Neutrophil (primary cell): ENCODE measurements at regions not wholly inside any gene's neighbourhood (a gene's known extent, or its start where the extent isn't known, plus 50 kb on each side); places are given as distances from the start of the nearest gene placed in this dataset.
"Not testable (repeated sequence)": the region's sequence is repeated elsewhere in the genome, so short reads cannot be mapped to it uniquely, and the experiment has no call there.

Experiments
- H3K27ac ChIP-seq: fragments of 200-600 bp; sonication (generic); 2 replicates; pipeline ENCODE4 v1.5.1; 2016; ENCODE audit warnings: mild to moderate bottlenecking, moderate library complexity
- H3K27me3 ChIP-seq: fragments of 200-600 bp; sonication (generic); 2 replicates; pipeline ENCODE4 v1.6.0; 2016; ENCODE audit warnings: mild to moderate bottlenecking
- H3K36me3 ChIP-seq: fragments of 200-600 bp; sonication (generic); 2 replicates; pipeline ENCODE4 v1.5.1; 2017
- H3K4me1 ChIP-seq, 2 experiments: fragments of 200-600 bp in 1 of 2; sonication (generic) in 1 of 2; 1 replicate in 1 of 2; 2 replicates in 1 of 2; pipeline versions ENCODE4 v1.5.1 to v1.6.1; 2013 to 2016; ENCODE audit warnings: low read depth in 1 of 2, low read length in 1 of 2, mild to moderate bottlenecking in 1 of 2, moderate library complexity in 1 of 2; ENCODE audit not compliant: control insufficient read depth in 1 of 2, insufficient read depth in 1 of 2
- H3K4me3 ChIP-seq, 2 experiments: fragments of 200-600 bp in 1 of 2; sonication (generic) in 1 of 2; 1 replicate in 1 of 2; 2 replicates in 1 of 2; pipeline ENCODE4 v1.5.1; 2013 to 2016; ENCODE audit warnings: low read depth in 1 of 2, low read length in 1 of 2, mild to moderate bottlenecking in 1 of 2, moderate library complexity in 1 of 2
- H3K9me3 ChIP-seq: fragments of 200-600 bp; sonication (generic); 2 replicates; pipeline ENCODE4 v1.5.1; 2016
- TF ChIP-seq, protein P1 (sequence below): fragments of 200-600 bp; sonication (generic); IDR thresholded peaks from 2 replicates; pipeline ENCODE4 v1.5.1; 2016; ENCODE audit warnings: antibody characterized with exemption

GRCh38 chr2:58336416-58336815, 95.3 kb upstream of the FANCL start:
- H3K36me3 ChIP-seq, result no peaks in the 10 kb centered on the region
- no peak overlapping the region for H3K27ac ChIP-seq
- TF ChIP-seq, protein P1, sequence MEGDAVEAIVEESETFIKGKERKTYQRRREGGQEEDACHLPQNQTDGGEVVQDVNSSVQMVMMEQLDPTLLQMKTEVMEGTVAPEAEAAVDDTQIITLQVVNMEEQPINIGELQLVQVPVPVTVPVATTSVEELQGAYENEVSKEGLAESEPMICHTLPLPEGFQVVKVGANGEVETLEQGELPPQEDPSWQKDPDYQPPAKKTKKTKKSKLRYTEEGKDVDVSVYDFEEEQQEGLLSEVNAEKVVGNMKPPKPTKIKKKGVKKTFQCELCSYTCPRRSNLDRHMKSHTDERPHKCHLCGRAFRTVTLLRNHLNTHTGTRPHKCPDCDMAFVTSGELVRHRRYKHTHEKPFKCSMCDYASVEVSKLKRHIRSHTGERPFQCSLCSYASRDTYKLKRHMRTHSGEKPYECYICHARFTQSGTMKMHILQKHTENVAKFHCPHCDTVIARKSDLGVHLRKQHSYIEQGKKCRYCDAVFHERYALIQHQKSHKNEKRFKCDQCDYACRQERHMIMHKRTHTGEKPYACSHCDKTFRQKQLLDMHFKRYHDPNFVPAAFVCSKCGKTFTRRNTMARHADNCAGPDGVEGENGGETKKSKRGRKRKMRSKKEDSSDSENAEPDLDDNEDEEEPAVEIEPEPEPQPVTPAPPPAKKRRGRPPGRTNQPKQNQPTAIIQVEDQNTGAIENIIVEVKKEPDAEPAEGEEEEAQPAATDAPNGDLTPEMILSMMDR, result no peak
- H3K4me3 ChIP-seq, result no peak overlapping the region
- H3K9me3 ChIP-seq, result peaks cover 3% of the 10 kb centered on the region
- H3K4me1 ChIP-seq, result no peaks in the 10 kb centered on the region
- H3K27me3 ChIP-seq, result no peaks in the 10 kb centered on the region

GRCh38 chr2:58334414-58334813, 93.3 kb upstream of the FANCL start:
- Histone ChIP-seq H3K9me3 (no peaks in the 10 kb centered on the region), H3K4me1 (no peaks in the 10 kb centered on the region), H3K4me3 (no peak overlapping the region), H3K36me3 (no peaks in the 10 kb centered on the region), H3K27me3 (no peaks in the 10 kb centered on the region), H3K27ac (no peak overlapping the region)
- TF ChIP-seq, protein P1, result no peak

- H3K27me3 ChIP-seq, H3K36me3 ChIP-seq, H3K4me3 ChIP-seq, H3K9me3 ChIP-seq, H3K27ac ChIP-seq, H3K4me1 ChIP-seq: not testable (repeated sequence)
These were observed 84.3 kb upstream of the FANCL start for GRCh38 chr2:58325296-58325895.

DNA sequence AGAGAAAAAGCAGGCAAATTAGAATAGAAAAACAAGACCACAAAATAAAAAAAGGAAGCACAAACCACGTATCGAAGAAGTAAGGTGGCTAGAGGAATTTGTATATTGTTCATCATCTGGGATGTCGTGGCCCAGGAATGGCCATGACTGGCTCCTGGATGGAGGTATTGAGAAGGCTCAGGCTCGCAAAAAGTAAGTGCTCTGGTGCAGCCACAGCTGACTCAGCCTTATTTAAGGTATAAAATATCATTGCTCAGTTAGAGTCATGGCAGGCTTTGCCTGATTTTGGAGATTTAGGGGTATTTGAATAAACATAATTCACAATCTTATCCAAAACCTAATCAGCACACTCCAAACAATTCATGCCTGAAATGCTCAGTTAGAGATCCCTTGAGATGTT, 78.4 kb upstream of the FANCL start:
- H3K4me1 ChIP-seq, result no peaks in the 10 kb centered on the region
- H3K4me3 ChIP-seq, result no peak overlapping the region
- no peaks in the 10 kb centered on the region for H3K36me3 ChIP-seq
- no peak overlapping the region for H3K27ac ChIP-seq
- no peaks in the 10 kb centered on the region for H3K27me3 ChIP-seq
- no peaks in the 10 kb centered on the region for H3K9me3 ChIP-seq
- TF ChIP-seq, protein P1, result no peak

- H3K4me1 ChIP-seq, H3K9me3 ChIP-seq, H3K4me3 ChIP-seq, H3K27ac ChIP-seq, H3K36me3 ChIP-seq, H3K27me3 ChIP-seq: not testable (repeated sequence)
These were observed 77.8 kb upstream of the FANCL start for GRCh38 chr2:58318949-58319348.

- H3K36me3 ChIP-seq, result no peaks in the 10 kb centered on the region
- H3K27me3 ChIP-seq, result no peaks in the 10 kb centered on the region
- H3K27ac ChIP-seq, result no peak overlapping the region
- TF ChIP-seq, protein P1, result no peak
- H3K9me3 ChIP-seq, result no peaks in the 10 kb centered on the region
- no peak overlapping the region for H3K4me3 ChIP-seq
- H3K4me1 ChIP-seq, result no peaks in the 10 kb centered on the region
These were observed 72.8 kb upstream of the FANCL start for GRCh38 chr2:58313926-58314325.

GRCh38 chr2:58308435-58308834, 67.3 kb upstream of the FANCL start:
- no peaks in the 10 kb centered on the region for H3K4me1 ChIP-seq
- TF ChIP-seq, protein P1, result no peak
- no peak overlapping the region for H3K4me3 ChIP-seq
- no peaks in the 10 kb centered on the region for H3K36me3 ChIP-seq
- no peaks in the 10 kb centered on the region for H3K9me3 ChIP-seq
- H3K27ac ChIP-seq, result no peak overlapping the region
- no peaks in the 10 kb centered on the region for H3K27me3 ChIP-seq
